ENCODE measurements at regions not wholly inside any gene's neighbourhood (a gene's known extent, or its start where the extent isn't known, plus 50 kb on each side); places are given as distances from the start of the nearest gene placed in this dataset.

DNA sequence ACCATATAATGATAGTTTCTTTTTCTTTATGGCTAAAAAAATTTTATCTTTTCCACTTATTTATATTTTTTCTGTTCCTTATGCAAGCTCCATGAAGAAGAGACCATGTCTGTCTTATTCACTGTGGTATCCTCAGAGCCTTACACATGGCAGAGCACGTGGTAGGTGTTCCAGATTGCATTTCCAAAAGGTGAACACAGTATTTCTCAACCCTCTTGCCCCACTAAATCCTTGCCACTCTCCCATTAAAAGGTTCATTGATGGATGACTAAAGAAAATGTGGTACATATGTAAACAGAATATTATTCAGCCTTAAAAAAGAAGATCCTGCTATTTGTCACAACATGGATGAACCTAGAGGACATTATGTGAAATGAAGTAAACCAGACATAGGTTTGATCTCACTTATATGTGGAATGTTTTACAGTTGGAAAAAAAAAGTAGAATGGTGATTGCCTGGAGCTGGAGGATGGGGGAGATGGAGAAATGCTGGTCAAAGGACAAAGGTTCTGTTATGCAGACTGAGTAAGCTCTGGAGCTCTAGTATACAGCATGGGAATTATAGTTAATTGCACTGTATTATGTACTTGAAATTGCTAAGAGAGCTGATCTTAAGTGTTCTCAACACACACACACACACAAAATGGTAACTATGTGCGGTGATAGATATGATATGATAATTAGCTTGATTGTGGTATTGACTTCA is 266.7 kb downstream of the CNTN3 start:
- DNase-seq (ENCODE audit: low spot score) = no peak

DNA sequence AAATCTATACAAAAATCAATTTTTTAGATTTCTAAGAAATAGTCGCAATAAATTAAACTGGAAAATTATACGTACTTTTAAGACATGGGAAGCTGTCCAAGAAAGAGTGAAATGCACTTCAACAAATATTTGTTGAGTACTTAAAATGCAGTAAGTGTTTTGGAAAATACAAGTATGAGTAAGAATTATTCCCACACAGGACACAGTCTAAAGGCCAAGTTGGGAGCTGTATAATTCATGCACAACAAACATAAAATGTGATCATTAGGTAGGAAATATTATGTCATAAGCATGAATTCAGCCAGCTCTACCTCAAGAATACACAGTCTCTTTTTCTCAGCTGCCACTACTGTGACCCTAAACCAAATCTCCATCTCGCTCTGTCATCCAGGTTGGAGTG is 267.6 kb downstream of the CNTN3 start:
- DNase-seq (ENCODE audit: low spot score) = no peak

DNA sequence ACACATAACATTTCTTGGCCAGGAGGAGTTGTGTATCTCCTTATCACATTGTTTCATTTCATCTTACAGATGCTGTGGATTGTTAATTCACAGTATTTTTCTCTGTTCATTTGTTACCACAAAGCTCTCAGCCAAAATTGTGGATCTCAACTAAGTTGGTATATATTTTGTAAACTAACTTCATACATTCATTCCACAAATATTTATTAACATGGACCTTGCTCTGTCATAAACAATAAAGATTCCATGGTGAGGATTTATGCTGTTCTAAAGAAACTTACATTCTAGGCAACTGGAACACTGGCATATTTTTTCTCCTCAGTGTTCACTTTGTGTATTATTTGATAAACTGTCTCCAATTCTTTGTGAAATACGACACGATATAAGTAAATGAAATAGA is 268.8 kb downstream of the CNTN3 start:
- DNase-seq (ENCODE audit: low spot score) = no peak

DNA sequence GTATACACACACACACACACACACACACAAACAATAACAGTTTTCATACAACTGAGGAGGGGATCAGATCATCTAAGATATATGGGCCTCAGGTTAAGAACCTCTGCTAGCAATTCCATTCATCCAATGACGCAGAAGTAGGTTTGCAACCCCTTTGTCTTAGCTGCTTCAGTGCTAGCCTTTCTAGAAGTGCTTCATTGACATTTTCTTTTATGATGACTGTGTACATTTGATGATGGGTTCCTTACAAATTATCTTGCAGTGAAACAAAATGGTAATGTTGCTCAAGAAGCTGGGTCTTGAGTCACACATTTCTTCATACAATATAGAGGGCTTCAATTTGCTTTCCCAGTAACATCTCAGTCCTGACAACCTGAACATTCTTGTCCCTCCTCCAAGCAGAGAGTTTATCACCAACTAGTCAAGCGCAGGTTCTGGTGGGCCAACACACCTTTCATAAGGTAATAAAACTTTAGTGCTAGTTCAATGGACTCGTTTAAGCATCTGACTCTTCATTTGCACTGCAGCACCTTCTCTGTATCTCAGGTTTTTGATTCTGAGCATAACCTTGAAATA is 269.5 kb downstream of the CNTN3 start:
- no peak for DNase-seq (ENCODE audit: low spot score)

DNA sequence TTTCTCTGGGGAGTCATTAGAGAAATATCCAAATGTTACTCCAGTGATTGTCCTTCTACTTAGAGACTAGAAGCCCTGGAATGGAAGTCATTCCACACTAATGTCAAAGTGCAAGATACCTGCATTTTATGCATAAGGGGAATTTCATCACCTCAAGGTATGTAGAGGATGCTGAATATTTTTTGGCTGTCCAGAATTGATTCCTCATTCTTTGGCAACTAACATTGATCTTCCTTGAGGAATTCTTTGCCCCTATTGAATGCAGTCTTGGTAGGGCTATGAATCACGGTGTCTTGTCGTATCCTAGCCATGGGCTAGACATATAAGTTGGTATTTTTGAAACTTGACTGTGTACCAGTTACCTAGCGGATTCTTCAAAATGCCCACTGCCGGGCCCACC is 271.1 kb downstream of the CNTN3 start:
- DNase-seq (ENCODE audit: low spot score) = no peak

DNA sequence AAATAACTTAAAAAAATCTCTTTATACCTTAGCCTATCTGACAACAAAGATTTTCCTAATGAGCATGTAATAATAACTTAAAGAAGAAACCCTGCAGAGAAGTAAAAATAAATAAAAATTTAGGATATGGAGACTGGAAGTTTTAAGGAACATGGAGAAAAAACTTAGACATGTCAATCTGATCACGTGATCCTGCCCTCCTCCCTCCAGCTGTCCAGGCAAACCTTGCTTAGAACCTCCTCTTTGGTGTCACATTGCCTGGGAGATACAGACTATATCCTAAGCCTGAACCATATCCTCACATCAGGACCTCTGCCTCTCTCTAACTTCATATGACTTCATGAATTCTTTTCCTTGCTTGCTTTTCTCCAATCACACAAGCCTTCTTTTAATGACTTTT is 275.5 kb downstream of the CNTN3 start:
- no peak for DNase-seq (ENCODE audit: low spot score)

DNA sequence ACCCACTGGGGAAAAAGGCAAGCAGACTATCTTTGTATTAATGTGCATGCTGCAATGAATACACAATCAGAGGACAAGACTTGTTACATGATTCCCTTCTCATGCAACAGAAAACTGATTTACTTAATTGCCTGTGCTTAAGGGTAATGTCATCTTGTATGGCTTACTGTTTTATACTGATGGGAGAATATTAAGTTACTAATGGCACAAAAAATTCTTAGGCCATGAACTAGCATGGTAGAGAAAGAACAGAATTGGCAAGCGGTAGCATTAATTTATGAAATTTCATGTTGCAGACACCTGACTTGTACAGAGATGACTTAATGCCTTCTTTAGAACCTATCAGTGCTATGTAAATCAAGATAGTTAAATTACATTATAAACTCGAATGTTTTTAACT is 282.3 kb downstream of the CNTN3 start:
- DNase-seq (ENCODE audit: low spot score) = no peak

DNA sequence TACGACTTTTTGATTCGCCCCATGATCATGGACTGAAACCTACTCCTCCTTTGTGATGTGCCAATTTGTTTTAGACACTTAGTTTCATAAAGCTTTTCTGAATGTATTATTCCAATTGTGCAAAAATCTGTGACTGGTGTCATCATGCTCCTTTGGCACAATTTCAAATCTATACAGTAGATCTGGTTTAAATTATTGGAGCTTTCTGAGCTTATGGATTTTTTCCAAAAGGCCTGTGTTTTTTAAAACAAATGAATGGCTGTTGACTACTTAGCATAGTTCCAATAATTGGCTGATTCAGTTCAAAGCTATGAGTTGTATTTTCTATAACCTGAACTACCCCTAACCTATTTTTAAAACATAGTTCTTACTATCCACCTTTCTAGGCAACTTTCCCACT is 282.7 kb downstream of the CNTN3 start:
- no peak for DNase-seq (ENCODE audit: low spot score)

DNA sequence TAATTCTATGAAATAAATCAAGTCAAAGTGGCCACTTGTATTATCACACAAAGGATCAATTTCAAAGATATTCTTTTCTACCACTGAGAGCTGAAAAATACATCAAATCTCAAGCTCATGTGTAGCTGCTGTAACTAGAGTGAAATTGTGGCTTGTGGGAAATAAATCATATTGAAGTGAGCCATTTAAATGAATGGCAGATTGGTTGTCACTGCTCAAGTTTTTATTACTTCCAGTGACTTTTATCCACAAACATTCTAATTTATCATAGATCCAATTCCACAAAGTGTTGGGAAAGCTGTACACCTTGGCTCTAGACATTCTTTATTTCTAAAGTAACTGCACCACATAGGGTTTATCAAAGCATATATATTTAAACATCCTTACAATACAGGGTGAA is 285.4 kb downstream of the CNTN3 start:
- no peak for DNase-seq (ENCODE audit: low spot score)

DNA sequence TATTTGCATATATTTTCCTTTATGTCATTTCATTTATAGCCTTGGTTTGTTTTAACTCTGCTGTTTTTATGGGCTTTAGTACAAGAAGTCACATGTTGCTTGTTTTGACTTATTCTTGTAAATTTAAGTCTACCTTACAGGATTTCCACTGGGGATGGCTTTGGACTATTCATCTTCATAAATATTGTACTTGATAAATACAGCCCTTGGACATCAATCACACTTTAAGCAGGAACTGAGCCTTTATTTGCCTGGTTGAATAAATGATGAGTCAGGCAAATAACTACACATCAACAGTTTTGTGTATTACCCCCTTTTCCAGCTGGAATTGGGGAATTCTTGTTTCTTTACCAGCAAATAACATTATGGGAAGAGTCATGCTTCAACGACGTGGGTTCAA is 286.0 kb downstream of the CNTN3 start:
- DNase-seq (ENCODE audit: low spot score) = no peak

DNA sequence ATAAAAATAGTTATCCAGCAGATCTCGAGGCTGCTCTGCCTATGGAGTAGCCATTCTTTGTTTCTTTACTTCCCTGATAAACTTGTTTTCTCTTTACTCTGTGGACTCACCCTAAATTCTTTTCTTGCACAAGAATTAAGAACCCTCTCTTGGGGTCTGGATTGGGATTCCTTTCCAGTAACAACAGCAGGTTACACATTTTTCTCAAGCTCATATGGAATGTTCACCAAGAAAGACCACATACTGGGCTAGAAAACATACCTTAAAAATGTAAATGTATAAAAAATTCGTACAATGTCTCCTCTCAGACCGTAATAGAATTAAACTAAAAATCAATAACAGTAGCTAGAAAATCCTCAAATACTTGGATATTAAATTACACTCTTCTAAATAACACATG is 299.2 kb downstream of the CNTN3 start:
- DNase-seq (ENCODE audit: low spot score) = no peak

DNA sequence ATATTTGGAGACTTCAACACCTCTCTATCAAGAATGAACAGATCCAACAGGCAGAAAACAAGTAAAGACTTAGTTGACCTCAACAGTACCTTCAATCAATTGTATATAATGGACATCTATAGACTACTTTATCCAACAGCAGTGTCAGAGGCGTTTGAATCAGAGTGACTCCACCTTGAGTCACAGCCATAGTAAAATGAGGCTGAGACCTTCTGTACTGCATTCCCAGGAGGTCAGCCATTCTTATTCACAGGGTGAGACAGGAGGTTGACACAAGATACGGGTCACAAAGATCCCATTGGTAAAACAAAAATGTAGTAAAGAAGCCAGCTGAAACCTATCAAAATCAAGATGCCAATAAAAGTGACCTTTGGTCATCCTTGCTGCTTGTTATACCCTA is 299.8 kb downstream of the CNTN3 start:
- DNase-seq (ENCODE audit: low spot score) = no peak

DNA sequence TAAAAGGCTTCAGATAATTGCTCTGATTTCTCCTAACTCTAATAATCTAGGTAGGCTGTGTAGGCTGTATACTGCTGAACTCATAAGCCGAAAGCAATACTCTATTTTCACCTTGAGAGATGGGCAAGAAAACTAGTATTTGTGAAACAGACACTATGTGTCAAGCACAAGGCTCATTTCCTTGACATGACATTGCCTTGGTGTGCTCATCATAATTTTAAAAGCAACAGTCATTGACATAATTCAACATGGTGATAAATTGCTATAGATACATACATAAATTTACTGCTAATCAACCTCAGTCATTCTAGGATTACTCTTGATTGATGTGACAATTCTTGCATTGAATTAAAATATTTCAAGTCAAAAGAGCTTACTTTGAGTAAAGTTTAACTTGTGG is 304.7 kb downstream of the CNTN3 start:
- DNase-seq (ENCODE audit: low spot score) = no peak

DNA sequence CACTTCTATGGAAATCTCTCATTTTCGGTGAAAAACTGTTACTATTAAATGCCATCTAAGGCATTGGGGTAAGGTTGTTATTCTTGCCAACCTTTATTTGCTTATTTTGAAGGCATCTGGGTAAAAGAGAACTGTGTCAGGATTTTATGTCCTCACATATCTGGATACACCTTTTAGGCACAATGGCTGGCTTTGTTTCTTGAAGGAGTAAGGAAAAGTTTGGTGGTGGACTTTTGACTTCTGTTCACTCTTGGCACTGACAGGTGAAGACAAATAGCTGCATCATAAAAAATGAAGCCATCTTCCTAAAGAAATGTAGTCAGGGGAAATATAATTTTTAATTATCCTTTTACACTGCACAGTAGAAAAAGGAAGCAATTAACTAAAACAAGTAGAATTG is 310.0 kb downstream of the CNTN3 start:
- no peak for DNase-seq (ENCODE audit: low spot score)

DNA sequence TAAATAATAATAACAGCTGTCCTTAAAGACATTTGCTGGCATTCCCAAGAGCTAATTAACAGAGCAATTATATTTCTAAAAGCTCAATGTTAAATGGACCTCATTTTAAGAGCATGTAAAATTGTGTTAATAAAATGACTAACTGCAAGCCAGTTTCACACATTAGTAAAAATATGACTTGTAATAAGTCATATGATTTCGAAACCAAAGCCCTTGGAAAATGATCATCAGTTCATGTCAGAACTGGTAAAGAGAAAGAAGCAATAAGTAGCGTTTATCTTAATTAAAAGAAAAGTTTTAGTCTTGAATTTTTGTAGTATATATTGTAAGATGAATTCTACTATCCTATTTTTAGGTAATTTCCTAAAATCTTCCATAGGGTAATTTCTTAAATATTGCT is 310.7 kb downstream of the CNTN3 start:
- DNase-seq (ENCODE audit: low spot score) = no peak

DNA sequence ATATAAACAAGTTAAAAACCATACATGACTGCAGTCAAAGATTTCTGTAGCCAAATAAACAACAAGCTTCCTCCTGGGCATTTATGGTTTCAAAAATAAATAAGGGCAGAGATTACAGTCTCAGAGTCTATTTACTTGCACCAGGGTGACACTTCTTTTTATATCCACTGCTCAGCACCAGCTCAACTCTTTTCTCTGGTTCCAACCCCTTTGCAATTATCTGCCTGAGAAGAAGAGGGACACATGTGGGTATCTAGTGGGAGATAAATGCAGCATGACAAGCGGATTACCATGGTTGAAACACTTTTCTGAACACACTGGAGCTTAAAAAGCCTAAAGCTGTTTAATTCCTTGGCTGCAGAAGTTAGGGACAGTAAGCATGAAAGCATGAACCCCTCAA is 311.5 kb downstream of the CNTN3 start:
- DNase-seq (ENCODE audit: low spot score) = no peak

DNA sequence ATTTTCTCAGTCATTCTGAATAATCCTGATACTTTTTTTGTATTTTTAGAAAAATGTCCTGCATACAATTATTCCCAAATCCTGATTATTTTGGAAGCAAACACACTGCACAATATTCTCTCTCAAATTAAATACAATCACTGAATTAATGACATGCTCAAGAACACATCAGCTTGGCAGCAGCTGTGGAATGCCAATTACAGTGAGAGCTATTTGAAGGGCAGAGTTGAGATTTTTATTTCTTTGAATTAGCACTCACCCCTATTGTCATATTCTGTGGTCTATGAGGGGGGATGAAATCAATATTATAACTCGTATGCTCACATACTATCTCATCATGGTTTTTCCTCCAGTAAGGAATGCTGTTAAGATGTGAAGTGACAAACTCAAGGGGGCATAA is 312.2 kb downstream of the CNTN3 start:
- no peak for DNase-seq (ENCODE audit: low spot score)

DNA sequence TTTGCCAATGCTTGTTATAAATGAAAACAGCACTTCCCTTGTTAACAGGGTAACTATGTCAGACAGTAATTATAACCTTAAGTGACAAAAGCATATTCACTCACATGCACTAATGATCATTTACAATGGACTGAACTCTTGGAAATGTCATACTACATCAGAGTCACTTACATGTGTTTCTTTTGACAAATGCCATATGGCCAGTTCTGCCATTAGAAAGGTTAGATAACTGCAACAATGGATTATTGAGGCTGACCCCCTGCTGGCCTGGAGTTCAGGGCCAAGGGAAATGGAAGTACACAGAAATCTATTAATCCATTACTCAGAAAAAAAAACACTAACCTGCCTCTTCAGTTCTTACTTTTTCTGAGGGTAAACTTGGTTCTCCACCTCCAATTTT is 313.4 kb downstream of the CNTN3 start:
- no peak for DNase-seq (ENCODE audit: low spot score)

DNA sequence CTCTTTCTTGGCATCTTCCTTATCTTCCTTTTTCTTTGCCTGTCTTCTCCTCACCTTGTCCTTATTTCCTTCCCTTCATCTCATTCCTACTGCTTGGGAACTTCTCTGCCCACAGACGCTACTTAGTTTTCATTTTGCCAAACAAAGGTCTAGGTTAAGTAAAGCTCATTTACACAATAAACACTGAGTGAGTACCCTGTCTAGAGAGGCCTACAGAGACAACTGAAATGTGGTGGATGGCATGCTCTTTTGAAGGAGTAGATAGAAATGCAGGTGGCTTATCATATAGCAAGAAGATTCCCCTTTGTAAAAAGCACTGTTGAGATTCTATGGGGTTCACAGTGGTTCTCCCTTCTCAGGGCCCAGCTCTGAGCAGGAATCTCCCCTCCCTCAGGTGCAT is 319.0 kb downstream of the CNTN3 start:
- no peak for DNase-seq (ENCODE audit: low spot score)

DNA sequence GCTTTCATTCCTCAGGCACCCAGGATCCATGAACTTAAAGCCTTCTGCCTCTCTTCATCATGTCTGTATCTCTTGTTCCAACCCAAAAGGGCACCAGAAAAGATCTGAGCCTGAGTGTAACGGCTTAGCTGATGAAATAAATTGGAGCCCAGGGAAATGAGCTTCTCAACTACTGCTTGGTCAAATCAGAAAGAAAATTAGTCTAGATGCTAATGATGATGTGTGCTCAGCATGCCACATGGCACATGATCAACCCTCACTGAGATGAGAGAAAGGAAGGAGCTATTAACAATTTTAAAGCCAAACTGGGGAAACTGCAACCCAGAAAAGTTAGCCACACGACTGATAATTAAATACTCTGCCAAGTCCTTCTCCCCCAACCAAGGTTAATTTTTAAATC is 325.7 kb downstream of the CNTN3 start:
- DNase-seq (ENCODE audit: low spot score) = no peak

DNA sequence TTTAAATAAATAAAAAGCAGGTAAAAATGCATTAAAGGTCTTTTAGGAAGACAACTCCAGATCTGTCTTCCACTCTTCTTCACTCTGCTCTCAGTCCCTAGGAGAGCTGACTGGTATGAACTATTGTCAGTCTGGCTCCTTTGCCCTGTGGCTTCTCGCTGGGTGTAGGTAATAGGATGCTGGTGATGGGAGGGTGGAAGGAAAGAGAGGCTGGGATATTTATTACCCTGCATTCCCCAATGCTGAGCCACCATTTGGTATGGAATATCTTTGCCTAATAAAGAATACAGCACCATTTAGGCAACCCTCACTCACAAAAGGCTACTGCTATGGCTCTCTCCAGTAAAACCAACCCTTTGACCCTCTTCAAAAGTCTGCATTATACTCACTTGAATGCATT is 326.9 kb downstream of the CNTN3 start:
- no peak for DNase-seq (ENCODE audit: low spot score)

DNA sequence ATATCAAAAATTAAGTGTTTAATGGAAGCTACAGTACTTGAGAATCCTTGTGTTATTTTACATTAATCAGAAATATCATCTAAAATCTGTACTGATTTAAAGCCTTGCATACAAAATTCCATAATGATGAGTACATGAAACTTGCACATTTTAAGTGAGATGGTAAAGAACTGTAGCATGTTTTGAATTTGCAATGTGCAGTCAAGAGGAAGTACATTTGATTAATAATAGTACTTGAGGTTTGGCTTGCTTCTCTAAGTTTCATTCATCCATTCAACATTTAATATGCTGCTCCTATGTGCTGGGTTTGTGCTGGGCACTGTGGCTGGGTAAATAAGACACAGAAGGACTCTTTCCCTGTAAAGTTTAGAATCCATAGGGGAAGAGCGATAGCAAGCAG is 332.3 kb downstream of the CNTN3 start:
- DNase-seq (ENCODE audit: low spot score) = no peak

DNA sequence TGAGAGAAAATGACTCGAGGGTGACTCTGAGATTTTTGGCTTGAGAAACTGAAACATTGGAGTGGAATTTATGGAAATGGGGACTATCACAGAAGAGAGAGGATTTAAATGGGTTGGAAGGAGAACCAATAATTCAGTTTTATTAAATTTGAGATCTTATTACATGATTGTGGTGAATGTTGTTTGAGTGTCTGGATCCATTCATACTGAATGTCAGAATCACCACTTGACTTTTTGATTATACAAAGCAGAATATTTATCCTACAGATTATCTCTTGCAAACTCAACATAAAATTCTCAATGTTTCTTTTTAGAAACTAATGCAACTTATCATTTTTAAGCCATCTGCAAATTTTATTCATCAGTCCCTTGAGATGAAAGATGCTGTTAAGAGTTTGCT is 332.8 kb downstream of the CNTN3 start:
- no peak for DNase-seq (ENCODE audit: low spot score)

Measured in Ammon's horn (tissue), 1 donor.